ENCODE measurements at regions not wholly inside any gene's neighbourhood (a gene's known extent, or its start where the extent isn't known, plus 50 kb on each side); places are given as distances from the start of the nearest gene placed in this dataset.

GRCh38 chr12:64968989-64969819 lies 144.8 kb downstream of the TBC1D30 start:
- TF ChIP-seq CTCF (IDR thresholded peaks at IDR 0.05) = no peak
- no peak for TF ChIP-seq POLR2AphosphoS5 (IDR thresholded peaks at IDR 0.05)
- no peak for TF ChIP-seq EP300 (IDR thresholded peaks at IDR 0.05)
- TF ChIP-seq POLR2A (IDR thresholded peaks at IDR 0.05) = no peak
